ENCODE measurements at regions not wholly inside any gene's neighbourhood (a gene's known extent, or its start where the extent isn't known, plus 50 kb on each side); places are given as distances from the start of the nearest gene placed in this dataset.

DNA sequence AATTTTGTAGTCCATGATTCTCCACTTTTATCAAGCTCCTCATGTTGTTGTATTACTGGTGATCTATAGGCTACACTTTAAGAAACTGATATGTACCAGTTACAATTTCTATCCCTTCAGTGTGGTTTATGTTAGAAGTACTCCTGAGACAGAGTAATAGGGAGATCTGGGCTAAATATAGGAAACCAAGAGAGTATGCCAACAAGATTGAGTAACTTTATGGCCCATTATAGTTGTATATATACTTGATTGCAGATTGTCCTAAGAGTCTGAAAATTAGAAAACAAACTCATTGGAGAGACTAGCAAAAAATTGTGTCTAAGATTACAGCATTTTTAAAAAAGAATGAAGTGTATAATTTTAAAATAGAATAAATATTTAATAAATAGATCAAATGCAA, 605.6 kb downstream of the XIRP2 start:
- no peak for ATAC-seq
- Histone ChIP-seq H3K36me3 (no peaks in the 10 kb centered on the region), H3K4me3 (no peak overlapping the region), H3K9me3 (no peaks in the 10 kb centered on the region), H3K27ac (no peak overlapping the region), H3K4me1 (no peaks in the 10 kb centered on the region), H3K27me3 (no peaks in the 10 kb centered on the region)
- TF ChIP-seq POLR2AphosphoS5 (IDR thresholded peaks at IDR 0.05): no peak
- no peak for TF ChIP-seq POLR2A (IDR thresholded peaks at IDR 0.05)
- TF ChIP-seq, protein P1, sequence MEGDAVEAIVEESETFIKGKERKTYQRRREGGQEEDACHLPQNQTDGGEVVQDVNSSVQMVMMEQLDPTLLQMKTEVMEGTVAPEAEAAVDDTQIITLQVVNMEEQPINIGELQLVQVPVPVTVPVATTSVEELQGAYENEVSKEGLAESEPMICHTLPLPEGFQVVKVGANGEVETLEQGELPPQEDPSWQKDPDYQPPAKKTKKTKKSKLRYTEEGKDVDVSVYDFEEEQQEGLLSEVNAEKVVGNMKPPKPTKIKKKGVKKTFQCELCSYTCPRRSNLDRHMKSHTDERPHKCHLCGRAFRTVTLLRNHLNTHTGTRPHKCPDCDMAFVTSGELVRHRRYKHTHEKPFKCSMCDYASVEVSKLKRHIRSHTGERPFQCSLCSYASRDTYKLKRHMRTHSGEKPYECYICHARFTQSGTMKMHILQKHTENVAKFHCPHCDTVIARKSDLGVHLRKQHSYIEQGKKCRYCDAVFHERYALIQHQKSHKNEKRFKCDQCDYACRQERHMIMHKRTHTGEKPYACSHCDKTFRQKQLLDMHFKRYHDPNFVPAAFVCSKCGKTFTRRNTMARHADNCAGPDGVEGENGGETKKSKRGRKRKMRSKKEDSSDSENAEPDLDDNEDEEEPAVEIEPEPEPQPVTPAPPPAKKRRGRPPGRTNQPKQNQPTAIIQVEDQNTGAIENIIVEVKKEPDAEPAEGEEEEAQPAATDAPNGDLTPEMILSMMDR (IDR thresholded peaks at IDR 0.05): no peak
- no peak for TF ChIP-seq EP300 (IDR thresholded peaks at IDR 0.05)

DNA sequence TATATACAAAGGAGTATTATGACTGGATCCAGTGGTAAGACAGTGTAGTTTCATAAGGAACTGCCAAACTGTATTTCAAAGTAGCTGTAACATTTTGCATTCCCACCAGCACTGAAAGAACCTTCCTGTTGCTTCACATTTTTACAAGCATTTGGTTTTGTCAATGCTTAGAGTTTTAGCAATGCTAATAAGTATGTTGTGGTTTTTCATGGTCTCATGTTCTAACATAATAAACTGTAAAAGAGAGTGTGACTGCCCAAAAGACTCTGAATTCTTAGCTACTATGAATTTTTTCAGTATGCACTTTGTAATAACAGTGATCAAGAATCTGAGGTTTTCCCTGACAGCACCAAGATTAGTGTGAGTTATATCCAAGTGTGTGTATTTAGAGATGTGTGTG, 604.2 kb downstream of the XIRP2 start:
- Histone ChIP-seq H3K27ac (no peak overlapping the region), H3K4me3 (no peak overlapping the region), H3K27me3 (no peaks in the 10 kb centered on the region), H3K36me3 (no peaks in the 10 kb centered on the region), H3K9me3 (no peaks in the 10 kb centered on the region), H3K4me1 (no peaks in the 10 kb centered on the region)
- ATAC-seq: no peak
- TF ChIP-seq POLR2AphosphoS5 (IDR thresholded peaks at IDR 0.05): no peak
- no peak for TF ChIP-seq POLR2A (IDR thresholded peaks at IDR 0.05)
- TF ChIP-seq, protein P1 (IDR thresholded peaks at IDR 0.05): no peak
- no peak for TF ChIP-seq EP300 (IDR thresholded peaks at IDR 0.05)

DNA sequence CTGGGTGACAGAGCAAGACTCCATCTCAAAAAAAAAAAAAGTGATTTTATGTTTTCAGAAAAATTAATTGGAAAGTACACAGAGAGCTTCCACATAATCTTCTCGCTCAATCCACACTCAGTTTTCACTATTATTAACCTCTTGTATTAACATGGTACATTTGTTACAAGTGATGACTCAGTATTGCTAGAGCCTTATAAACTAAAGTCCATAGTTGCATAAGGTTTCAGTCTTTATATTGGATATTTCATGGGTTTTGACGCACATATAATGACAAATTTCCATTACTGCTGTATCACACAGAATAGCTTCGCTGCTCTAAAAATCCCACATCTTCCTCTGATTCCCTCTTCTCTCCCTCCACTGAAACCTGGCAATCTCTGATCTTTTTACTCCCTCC, 603.5 kb downstream of the XIRP2 start:
- Histone ChIP-seq H3K27ac (no peak overlapping the region), H3K4me1 (no peaks in the 10 kb centered on the region), H3K36me3 (no peaks in the 10 kb centered on the region), H3K9me3 (no peaks in the 10 kb centered on the region), H3K4me3 (no peak overlapping the region), H3K27me3 (no peaks in the 10 kb centered on the region)
- no peak for TF ChIP-seq POLR2AphosphoS5 (IDR thresholded peaks at IDR 0.05)
- no peak for TF ChIP-seq EP300 (IDR thresholded peaks at IDR 0.05)
- TF ChIP-seq POLR2A (IDR thresholded peaks at IDR 0.05): no peak
- TF ChIP-seq, protein P1 (IDR thresholded peaks at IDR 0.05): no peak
- ATAC-seq: no peak
- WGBS, 2 donors (ENCODE audit: low coverage in 1 of 2): 85 to 95% methylated on average over 3 of the region's 3 CpGs

DNA sequence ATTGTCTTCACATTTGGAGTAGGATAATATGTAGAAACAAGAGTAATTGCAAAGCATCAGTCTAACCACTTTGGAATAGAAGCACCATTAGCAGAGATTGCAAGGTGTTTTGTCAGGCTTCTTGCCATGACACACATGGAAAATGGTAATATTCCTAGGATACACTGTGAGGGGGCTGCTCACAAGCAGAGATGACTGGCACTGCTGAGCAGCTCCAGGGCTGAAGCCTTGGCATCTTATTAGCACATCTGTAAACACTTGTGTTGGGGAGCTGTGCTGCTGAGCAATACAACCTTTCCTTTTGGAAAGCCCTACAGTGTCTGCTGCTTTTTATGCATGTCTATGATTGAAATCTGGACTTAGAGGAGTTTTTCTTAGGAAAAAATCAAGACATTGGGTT, 602.2 kb downstream of the XIRP2 start:
- Histone ChIP-seq H3K36me3 (no peaks in the 10 kb centered on the region), H3K9me3 (no peaks in the 10 kb centered on the region), H3K27ac (no peak overlapping the region), H3K4me1 (no peaks in the 10 kb centered on the region), H3K4me3 (no peak overlapping the region), H3K27me3 (no peaks in the 10 kb centered on the region)
- ATAC-seq: no peak
- TF ChIP-seq POLR2AphosphoS5 (IDR thresholded peaks at IDR 0.05): no peak
- TF ChIP-seq, protein P1 (IDR thresholded peaks at IDR 0.05): no peak
- TF ChIP-seq POLR2A (IDR thresholded peaks at IDR 0.05): no peak
- no peak for TF ChIP-seq EP300 (IDR thresholded peaks at IDR 0.05)

DNA sequence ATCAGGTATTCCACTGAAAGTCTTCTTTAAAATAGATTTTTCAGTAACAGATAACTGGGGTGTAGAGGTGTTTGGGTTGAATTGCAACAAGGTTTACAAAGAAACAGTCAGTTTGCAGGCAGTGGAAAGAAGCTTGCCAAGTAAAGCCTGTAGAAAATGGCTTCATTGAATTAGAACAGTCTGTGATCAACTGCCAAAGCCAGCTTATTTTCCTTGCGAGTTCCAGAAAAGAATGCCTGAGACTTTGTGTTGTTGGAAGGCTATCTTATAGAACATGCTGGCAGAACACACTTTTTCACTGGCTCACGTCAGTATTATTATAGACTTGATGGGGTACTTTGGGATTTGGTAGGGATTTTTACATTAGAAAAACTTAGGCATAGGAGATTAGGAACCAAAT, 601.0 kb downstream of the XIRP2 start:
- Histone ChIP-seq H3K27ac (no peak overlapping the region), H3K36me3 (no peaks in the 10 kb centered on the region), H3K4me3 (no peak overlapping the region), H3K4me1 (no peaks in the 10 kb centered on the region), H3K9me3 (no peaks in the 10 kb centered on the region), H3K27me3 (no peaks in the 10 kb centered on the region)
- 39 to 52% methylated on average over 2 of the region's 2 CpGs for WGBS, 2 donors (ENCODE audit: low coverage in 1 of 2)
- no peak for TF ChIP-seq POLR2AphosphoS5 (IDR thresholded peaks at IDR 0.05)
- TF ChIP-seq EP300 (IDR thresholded peaks at IDR 0.05): no peak
- no peak for TF ChIP-seq POLR2A (IDR thresholded peaks at IDR 0.05)
- TF ChIP-seq, protein P1 (IDR thresholded peaks at IDR 0.05): no peak
- ATAC-seq: no peak
